NCI-H1436 (cell line): ENCODE measurements at regions not wholly inside any gene's neighbourhood (a gene's known extent, or its start where the extent isn't known, plus 50 kb on each side); places are given as distances from the start of the nearest gene placed in this dataset.
A peak's percentile ranks its signal among the peaks of the same experiment; 100 is the strongest.

ENCODE experiments used
- DNase-seq: peaks from one replicate; lab custom pipeline; 2025; lab: John Stamatoyannopoulos, UW

DNA sequence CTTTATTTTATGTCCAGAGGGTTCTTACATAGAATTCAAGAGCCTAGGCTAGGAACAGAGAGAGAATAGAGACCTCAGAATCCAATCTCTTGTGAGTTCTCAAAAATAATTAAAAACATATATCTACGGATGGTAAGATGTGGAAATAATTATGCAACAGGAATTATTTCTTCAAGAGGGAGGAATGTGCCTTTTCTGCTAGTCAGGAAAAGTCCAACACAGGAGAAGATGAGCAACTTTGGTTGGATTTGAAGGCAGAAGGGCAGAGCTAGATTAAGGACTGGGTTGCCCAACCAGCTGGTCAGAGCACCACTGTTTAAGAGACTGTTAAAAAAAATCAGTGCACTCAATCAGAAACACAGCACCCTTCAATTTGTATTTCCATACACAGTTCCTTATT lies 365.5 kb downstream of the ETNK1 start:
- no peak for DNase-seq

DNA sequence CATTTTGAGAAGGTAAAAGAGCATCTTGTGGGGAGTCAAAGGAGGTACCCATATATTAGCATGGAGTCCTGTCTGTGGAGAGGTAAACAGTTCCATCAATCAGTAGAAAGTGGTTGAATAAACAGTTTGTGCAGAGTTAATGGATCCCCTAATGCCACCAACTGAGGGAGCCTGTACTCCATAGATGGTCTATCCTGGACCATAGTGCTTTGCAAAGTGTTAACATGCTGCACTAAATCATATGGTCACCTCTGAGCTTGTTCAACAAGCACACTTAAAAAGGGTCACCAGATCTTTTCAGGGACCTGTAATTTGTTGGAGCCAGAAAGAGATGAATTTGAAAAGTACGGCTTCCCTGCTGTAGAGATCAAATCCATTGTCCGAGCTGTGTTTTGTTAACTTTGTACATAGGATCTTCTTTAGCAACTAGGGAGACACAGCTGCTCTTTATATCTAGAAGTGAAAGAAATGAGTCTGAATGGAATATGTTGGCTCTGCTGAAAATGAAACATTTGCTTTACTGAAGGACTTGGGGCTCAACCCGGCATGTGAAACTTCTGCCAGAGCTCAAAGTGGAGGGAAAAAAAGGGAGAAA lies 366.4 kb downstream of the ETNK1 start:
- DNase-seq, result no peak

DNA sequence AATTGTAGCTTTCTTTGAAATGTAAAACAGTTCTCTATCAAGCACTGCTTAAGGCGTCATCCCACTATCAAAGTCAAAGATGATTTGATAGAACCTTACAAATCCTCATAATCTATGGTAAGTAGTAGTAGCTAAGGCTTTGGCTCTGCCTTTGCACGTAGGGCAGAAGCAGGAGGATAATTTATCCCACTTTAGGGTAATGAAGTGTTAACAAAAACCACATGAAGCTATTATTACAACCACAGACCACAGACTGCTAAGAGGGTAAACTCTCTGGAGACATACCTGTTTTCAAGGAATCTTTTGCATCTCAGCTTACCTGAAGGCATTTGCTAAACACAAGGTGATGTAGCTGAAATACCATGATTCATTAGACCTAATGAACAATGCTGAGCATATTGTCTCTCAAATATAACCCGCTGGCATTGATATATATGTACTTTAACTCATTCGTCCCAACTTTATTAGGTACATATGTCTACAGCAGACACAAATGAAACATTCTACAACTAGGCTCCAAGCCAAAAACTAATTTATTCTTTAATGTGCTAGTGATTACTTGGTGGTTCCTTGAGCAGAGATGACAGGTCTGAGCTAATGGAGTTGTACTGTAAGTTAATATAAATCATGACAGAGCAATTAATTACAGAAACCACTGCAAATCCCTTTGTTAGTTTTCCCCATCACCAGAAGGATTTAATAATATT lies 368.8 kb downstream of the ETNK1 start:
- DNase-seq, result no peak

DNA sequence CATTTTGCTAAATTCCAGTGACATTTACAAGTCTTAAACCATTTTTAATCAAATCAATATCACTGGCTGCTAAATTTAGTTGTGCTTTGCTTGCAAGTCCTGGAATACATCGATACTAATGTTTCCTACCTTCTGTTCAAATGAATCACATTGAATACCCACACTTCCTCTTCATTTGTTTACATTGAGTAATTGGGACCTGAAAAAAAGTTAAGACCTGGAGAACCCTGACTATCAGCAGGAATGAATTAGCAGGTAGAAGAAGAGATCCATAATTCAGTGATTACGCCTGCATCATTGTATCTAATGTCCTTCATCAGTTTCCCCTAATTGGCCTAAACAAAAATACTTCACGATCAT lies 369.3 kb downstream of the ETNK1 start:
- DNase-seq, result no peak

DNA sequence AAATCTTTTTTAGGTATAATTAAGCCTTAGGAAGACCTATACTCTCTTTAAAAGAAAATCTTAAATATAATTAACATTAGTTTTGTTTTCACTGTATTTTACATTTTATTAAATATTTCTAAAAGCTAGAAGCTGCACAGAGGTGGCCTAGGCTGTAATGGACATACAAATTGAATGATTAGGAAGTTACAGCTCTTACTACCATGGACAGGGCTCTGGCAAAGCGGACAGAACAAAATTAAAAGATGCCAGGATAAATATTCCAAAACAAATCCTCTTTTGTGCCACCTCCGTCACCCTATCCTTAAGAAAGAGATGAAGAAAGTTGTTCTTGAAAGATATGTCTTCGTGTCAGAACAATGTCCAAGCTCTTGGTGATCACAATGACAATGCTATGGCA lies 376.5 kb downstream of the ETNK1 start:
- DNase-seq, result no peak

DNA sequence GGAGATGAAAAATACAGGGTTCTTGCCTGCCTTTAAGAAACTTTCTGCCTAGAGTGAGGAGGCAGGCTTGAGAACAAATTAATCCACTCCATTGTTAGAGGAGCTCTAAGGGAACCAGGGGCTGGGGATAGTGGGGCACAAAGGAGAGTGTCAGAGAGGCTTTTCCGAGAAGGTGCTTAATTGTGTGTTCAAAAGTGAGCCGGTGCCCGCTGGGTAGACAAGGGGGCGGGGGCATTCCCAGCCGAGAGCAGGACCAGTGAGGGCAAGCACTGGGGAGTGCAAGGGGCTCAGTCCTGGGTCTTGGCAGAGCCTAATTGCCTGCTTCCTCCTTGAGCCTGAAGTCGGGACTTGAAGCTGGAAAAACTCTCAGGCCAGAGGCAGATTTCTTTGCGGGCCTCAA lies 377.4 kb downstream of the ETNK1 start:
- DNase-seq, result no peak

DNA sequence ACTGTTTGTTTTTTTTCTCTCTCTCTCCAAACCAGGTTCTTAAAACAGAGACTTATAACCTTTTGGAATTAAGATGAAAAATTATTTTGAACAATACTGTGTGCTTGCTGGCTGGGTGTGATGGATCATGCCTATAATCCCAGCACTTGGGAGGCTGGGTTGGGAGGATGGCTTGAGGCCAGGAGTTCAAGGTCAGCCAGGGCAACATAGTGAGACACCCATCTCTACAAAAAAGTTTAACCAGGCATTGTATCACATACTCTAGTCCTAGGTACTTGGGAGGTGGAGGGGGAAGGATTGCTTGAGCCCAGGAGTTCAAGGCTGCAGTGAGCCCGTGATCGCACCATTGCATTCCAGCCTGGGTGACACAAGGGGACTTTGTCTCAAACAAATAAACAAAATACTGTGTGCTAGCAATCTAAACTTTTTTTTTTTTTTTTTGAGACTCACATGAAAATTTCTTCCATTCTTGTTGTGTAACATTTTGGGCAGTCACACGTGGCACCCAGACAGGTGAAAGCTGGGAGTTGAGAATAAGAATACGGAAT lies 379.6 kb downstream of the ETNK1 start:
- DNase-seq, result no peak

DNA sequence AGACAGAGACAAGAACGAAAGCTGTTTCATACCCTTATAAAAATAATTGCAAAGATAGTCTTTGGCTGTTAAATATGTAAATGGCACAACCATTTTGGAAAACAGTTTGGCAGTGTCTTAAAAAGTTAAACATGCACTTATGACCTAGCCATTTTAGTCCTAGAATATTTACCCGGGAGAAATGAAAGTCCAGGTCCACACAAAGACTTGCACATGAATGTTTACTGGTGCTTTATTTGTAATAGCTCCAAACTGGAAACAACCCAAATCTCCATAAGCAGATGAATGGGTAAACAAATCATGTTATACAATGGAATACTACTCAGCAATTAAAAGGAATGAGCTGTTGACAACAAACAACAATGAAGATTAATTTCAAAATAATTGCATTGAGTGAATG lies 380.4 kb downstream of the ETNK1 start:
- DNase-seq, result no peak

DNA sequence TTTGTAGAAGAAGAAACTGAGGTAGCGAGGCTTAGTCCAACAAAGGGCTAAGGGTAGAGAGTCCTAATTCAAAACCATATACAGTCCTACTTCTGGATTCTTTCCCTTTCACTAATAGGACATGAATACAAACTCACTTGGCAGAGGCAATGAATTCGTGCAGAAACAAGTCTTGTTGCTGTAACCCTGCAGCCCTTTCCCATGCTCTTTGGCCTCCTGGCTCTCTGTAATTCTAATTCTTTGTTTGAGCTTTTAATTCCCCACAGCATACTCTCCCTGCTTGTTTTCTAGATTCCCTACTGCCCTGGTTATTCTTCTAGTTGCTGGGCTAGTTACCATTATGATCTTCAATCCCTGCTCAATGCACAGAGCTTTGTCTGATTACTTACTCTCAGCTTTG lies 381.4 kb downstream of the ETNK1 start:
- DNase-seq, result no peak

DNA sequence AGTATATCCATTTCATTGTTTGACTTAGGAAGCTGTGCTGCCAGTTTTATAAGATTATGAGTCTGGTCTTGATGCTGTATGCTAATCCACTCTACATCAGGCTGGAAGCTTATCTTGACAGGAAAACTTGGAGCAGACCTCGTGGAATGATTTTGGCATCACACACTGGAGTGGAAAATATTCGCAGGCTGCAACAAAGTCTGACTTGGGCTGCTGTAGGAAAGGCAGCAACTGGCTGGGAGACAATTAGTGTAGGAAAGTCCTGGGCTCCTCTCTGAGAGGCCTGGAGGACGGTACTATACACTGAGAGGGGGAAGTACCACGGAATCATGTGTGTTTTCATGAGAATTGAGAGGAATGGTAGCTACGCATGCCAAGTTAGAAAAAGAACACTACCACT lies 383.7 kb downstream of the ETNK1 start:
- DNase-seq, result no peak

DNA sequence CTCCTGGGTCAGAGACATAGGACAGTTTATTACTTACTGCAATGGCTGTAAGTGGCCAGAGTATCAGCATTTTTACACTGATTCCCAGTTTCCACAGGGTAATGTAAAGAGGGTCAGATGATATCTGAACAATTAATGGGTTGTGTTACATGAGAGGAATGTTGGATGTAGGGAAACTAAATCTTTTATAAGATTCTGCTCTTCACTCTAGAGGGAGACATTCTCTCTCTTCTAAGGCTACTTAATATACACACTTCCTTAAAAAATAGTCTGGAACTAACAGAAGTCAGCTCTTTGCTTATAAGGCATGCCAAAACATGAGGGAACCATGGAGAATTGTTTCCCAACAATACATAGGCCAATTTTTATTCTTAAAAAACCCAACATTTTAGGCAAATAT lies 389.8 kb downstream of the ETNK1 start:
- no peak for DNase-seq

DNA sequence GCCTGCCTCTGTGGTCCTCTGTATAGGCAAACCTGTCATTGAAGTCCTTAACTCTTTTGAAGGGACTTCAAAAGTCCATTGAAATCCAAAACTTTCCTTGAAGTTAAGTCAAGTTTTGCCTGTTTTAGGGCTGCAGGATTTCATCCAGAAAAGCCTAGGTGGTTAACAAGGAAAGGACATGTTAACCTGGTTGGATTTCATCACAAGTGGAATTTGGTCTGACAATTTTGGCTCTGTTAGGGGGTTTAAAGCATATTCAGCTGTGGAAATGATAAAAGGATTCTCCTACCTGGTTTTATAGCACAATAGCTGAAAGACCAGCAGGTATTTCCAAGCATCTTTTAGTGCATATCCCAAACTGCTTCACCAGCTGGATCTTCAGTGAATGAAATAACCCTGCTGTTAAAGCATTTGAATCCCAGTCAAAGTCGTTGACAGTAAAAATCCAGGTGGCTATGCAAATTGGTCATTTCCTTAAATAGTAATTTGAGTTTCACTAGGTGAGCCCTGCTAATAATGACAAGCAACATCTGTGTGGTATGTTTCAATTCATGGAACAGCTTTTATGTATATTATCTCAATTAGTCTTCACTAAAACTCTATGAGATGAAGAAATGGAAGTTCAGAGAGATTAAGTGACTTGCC lies 400.5 kb downstream of the ETNK1 start:
- no peak for DNase-seq

DNA sequence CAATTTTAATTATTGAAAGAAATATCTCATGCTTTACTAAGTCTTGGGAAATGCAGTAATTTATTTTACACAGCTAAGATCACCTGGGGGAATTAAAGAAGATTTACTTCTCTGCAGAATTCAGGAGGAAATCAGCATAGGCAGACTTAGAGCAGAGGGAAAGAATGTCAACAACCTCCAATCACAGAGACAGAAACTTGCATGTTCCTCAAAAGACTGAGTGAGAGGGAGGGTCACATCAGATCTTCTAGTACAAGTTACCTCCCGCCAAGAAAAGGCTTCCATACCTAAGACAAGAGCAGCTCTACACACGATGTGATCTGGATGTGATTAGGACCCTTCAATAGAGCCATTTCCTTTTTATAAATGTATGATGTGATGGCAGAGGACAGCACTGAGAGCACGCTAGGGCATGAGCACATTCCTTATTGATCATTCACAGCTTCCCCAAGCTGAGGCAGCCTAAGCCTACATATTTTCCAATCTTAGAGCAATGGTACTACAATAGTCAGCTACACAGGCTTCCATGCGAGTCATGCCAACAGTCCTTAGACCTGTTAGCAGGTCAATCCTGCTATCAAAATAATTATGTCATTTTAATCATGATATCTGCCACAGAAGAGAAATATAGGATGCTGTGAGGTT lies 403.3 kb downstream of the ETNK1 start:
- no peak for DNase-seq

DNA sequence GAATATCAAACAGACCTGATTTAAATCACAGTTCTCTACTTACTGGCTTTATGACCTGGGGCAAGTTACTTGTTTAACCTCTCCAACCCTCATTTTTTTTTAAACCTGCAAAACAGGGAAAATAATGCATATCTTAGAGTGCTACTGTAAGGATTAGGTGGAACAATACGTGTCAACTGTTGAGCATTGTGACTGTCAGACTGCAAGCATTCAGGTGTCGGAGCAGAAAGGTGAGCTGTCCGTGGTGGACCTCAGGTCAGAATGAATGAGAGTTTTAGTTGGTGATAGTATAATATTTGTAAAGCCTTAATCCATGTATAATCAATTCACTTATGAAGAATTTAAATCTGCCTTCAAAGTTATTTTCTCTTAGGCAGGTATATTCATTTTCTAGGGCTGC lies 404.2 kb downstream of the ETNK1 start:
- DNase-seq, result no peak

DNA sequence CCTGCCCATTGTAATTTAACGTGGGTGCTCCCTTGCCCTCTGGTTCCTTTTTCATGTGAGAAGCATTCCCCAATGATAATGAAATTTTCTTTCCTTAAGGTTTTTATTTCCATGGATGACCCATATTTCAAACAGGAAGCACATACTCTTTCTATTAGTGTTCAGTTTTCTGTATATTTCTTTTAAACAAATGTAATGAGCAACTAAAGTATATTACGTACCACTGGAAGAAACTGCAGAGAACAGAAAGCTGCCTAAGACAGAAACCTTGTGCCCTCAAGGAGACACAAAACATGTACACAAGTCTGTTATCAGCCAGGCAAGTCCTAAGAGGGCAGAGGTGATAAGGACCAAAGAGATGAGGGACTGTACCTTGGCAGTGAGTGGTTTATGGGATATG lies 414.9 kb downstream of the ETNK1 start:
- no peak for DNase-seq

DNA sequence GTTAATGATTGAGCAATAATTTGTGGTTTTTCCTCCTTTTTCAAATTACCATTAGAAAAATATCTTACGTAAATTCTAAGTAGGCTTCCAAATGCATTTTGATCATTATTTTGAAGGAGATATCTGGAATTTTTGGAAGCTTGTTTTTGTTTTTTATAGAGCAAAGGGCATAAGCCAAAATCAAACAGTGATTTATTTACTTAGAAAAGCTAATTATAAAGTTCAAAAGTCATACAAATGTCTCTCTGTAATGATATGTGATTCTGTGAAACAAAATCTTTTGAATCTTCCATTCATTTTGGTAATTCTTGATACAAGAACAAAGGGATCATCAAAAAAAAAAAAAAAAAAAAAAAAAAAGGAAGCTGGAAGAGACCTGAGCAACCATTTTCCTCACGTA lies 416.8 kb downstream of the ETNK1 start:
- DNase-seq, result no peak

DNA sequence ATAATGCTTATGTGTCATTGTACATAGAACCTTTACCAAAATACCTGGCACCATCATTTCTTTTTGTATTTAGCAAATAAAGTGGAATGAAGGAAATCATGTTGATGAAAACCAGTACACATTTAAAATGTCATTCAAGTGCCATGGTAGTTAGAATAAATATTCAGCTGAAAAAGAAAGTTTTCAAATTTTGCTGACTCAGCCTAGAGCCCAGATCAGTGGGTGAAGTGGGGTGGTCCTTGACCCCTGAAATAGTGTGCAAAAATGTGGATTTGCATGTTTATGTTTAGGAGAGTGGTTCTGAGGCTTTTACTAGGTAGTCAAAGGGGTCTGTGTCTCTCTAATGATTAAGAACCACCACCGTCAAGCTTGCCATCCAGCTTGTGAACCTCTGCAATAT lies 418.7 kb downstream of the ETNK1 start:
- no peak for DNase-seq

DNA sequence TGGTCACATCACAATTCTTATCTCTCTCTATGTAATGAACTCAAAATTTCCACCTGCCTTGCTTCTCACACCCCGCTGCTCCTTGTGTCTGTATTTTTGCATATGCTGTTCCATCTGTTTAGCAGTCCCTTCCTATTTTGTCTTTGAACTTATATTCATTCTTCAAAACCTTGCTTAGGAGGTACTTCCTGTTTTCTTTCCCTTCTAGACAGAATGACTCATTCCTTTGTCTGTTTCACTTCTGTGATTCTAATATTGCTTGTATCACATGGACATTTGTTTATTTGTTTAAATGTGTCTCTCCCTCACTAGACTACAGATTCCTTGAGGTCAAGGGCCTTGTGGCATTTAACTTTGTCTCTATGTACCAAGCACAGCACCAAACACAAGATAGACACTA lies 424.2 kb downstream of the ETNK1 start:
- no peak for DNase-seq

DNA sequence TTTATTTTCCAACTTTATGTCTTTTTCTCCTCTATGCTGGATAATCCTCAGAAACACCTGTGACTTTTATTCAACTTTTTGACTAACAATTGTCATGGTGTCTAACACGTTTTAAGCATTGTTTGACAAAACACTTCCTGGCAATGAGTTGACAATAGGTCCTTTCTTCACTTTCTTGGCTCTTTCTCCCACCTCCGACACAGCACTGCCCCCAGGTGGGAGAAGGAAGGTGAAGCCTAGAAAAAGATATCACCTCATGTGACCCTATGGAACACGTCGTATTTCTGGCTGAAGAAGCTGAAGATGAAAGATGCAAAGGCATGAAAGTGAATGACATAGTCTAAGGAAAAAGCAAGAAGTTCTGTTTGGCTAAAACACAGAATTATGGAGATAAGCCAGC lies 430.0 kb downstream of the ETNK1 start:
- peak; percentile 50 for DNase-seq

DNA sequence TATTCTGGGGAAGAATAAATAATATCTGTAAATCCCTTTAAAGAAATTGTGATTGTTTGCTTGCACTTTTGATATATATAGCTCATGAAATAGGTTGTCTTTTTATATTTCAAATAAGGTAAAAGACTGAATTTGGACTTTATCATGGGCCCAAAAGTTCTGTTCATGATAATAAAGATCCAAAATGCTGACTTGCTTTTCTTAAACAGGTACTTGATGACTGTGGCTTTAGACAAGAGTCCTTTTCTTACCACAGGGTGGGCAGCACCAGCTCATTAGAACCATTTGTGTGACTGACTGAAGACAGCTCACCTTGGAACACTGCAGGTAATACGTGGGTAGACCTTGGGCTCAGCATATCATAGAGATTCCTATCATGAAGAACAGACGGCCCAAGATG lies 432.6 kb downstream of the ETNK1 start:
- no peak for DNase-seq

DNA sequence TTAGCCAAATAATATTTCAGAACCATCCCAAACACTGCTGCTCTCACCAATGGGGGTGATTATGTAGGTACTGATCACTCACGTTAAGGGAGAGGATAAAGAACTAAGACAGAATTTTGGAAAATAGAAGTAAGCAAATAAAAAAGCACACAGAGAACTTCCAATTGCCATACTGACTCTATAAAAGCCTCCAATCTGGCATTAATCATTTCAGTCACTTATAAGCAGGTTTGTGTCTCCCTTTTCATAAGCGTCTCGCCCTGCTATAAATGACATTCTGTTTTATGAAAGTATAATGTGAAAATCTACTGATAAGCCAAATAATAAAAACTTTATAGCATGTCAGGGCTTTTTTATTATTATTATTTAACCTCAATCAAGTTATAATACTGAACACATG lies 435.2 kb downstream of the ETNK1 start:
- no peak for DNase-seq

DNA sequence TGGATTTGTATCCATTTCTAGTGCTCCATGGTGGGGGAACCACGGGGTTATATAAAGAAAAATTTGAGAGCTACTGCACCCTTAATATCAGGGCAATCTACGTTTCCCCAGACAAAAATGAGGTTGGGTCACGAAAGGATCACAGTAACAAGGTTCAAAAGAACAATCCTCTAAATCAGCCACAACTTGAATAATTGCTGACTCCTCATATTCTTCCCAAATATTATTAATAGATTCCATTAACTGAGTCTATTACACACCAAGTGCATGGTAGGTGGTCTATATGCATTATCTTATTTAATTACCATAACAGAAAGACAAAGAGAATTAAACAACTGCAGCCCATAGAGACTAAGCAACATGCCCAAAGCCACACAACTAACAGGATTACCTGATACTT lies 438.2 kb downstream of the ETNK1 start:
- no peak for DNase-seq

DNA sequence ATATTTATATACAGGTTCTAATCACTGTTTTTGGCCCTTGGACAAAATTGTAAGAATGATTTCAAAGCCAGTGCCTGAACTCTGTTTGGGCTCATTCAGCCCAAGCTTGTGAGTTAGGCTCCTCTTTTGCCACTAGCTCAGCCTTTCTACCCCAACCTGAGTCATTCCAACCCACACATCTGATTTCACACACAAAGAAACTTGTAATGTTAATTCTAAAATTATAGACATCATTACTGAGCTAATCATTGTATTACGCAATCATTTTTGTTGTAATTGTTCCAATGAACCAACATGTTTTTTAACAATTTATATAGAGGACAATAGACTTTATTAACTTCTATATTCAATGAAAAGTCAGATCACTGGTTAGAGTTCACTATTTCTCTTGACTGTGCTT lies 441.1 kb downstream of the ETNK1 start:
- no peak for DNase-seq
